Smooth muscle cell (in vitro differentiated cells): ENCODE measurements at regions not wholly inside any gene's neighbourhood (a gene's known extent, or its start where the extent isn't known, plus 50 kb on each side); places are given as distances from the start of the nearest gene placed in this dataset.

Source experiments
- DNase-seq: peaks from one replicate; lab custom pipeline; 2025; ENCODE audit not compliant: unreplicated experiment; lab: John Stamatoyannopoulos, UW
- H2AFZ ChIP-seq: fragments of 200-600 bp; sonication (generic); 2 replicates; pipeline ENCODE4 v1.6.0; 2016; ENCODE audit warnings: antibody characterized with exemption, low read depth, mild to moderate bottlenecking
- H3F3A ChIP-seq: fragments of 200-600 bp; sonication (generic); 2 replicates; pipeline ENCODE4 v1.6.0; 2017; ENCODE audit warnings: antibody characterized with exemption, low read depth
- H3K27ac ChIP-seq: fragments of 200-600 bp; sonication (generic); 2 replicates; pipeline ENCODE4 v1.5.1; 2016; ENCODE audit warnings: low read depth, mild to moderate bottlenecking
- H3K27me3 ChIP-seq: fragments of 200-600 bp; sonication (generic); 2 replicates; pipeline ENCODE4 v1.6.1; 2016; ENCODE audit warnings: low read depth, mild to moderate bottlenecking
- H3K36me3 ChIP-seq: fragments of 200-600 bp; sonication (generic); 2 replicates; pipeline ENCODE4 v1.5.1; 2016; ENCODE audit warnings: low read depth
- H3K4me1 ChIP-seq: fragments of 200-600 bp; sonication (generic); 2 replicates; pipeline ENCODE4 v1.5.1; 2016; ENCODE audit warnings: low read depth
- H3K4me2 ChIP-seq: fragments of 200-600 bp; sonication (generic); 2 replicates; pipeline ENCODE4 v1.6.0; 2016; ENCODE audit warnings: mild to moderate bottlenecking
- H3K4me3 ChIP-seq: fragments of 200-600 bp; sonication (generic); 2 replicates; pipeline ENCODE4 v1.5.1; 2016; ENCODE audit warnings: mild to moderate bottlenecking
- H3K79me2 ChIP-seq: fragments of 200-600 bp; sonication (generic); 2 replicates; pipeline ENCODE4 v1.6.0; 2016; ENCODE audit warnings: low read depth, mild to moderate bottlenecking
- H3K9ac ChIP-seq: fragments of 200-600 bp; sonication (generic); 2 replicates; pipeline ENCODE4 v1.6.0; 2016; ENCODE audit warnings: low read depth
- H3K9me3 ChIP-seq: fragments of 200-600 bp; sonication (generic); replicated peaks from 2 replicates; pipeline ENCODE4 v1.5.1; 2016; ENCODE audit warnings: low read depth
- H4K20me1 ChIP-seq: fragments of 200-600 bp; sonication (generic); 2 replicates; pipeline ENCODE4 v1.6.0; 2016; ENCODE audit warnings: low read depth
- CTCF ChIP-seq: fragments of 200-600 bp; sonication (generic); IDR thresholded peaks from 2 replicates; pipeline ENCODE4 v1.5.1; 2017; ENCODE audit warnings: borderline replicate concordance, mild to moderate bottlenecking, antibody characterized with exemption; ENCODE audit not compliant: insufficient read depth, poor library complexity, severe bottlenecking
- WGBS: methylation state at CpG from one replicate; pipeline ENCODE4 v1.1.7; 2016; ENCODE audit warnings: low lambda C conversion rate; 5-methylcytosine and 5-hydroxymethylcytosine counted together

- Histone ChIP-seq H3K27me3 (no peaks in the 10 kb centered on the region), H3K79me2 (no peaks in the 10 kb centered on the region), H4K20me1 (no peaks in the 10 kb centered on the region), H2AFZ (no peak overlapping the region), H3K4me1 (peaks cover 4% of the 10 kb centered on the region), H3K27ac (no peak overlapping the region), H3K9me3 (no peaks in the 10 kb centered on the region), H3K36me3 (no peaks in the 10 kb centered on the region), H3K9ac (no peak overlapping the region), H3F3A (no peaks in the 10 kb centered on the region), H3K4me3 (no peak overlapping the region), H3K4me2 (no peak overlapping the region)
- no peak for DNase-seq
- no peak for TF ChIP-seq CTCF
- WGBS = 97% methylated on average over 4 of the region's 4 CpGs
These were observed 83.3 kb upstream of the UXS1 start for GRCh38 chr2:106277426-106277825.

GRCh38 chr2:106275971-106276370 lies 81.9 kb upstream of the UXS1 start:
- no peaks in the 10 kb centered on the region for H3F3A ChIP-seq
- H3K4me1 ChIP-seq = peaks cover 12% of the 10 kb centered on the region
- no peaks in the 10 kb centered on the region for H3K36me3 ChIP-seq
- H3K9me3 ChIP-seq = no peaks in the 10 kb centered on the region
- H3K4me3 ChIP-seq = no peak overlapping the region
- 98% methylated on average over 11 of the region's 11 CpGs for WGBS
- no peaks in the 10 kb centered on the region for H3K27me3 ChIP-seq
- no peak for TF ChIP-seq CTCF
- no peak overlapping the region for H3K27ac ChIP-seq
- no peak overlapping the region for H3K4me2 ChIP-seq
- DNase-seq = no peak
- H4K20me1 ChIP-seq = no peaks in the 10 kb centered on the region
- no peaks in the 10 kb centered on the region for H3K79me2 ChIP-seq
- H3K9ac ChIP-seq = no peak overlapping the region
- H2AFZ ChIP-seq = no peak overlapping the region

- Histone ChIP-seq H3K27ac (no peak overlapping the region), H3K9me3 (no peaks in the 10 kb centered on the region)
These were observed 80.6 kb upstream of the UXS1 start for GRCh38 chr2:106274668-106275067.

More at GRCh38 chr2:106274668-106275067, 80.6 kb upstream of the UXS1 start:
- WGBS = 90% methylated on average over 7 of the region's 7 CpGs
- no peaks in the 10 kb centered on the region for H4K20me1 ChIP-seq
- no peak overlapping the region for H3K4me3 ChIP-seq
- TF ChIP-seq CTCF = no peak
- H3K4me2 ChIP-seq = no peak overlapping the region
- no peaks in the 10 kb centered on the region for H3K27me3 ChIP-seq
- peaks cover 12% of the 10 kb centered on the region for H3K4me1 ChIP-seq
- H3F3A ChIP-seq = no peaks in the 10 kb centered on the region
- no peak overlapping the region for H3K9ac ChIP-seq
- H2AFZ ChIP-seq = no peak overlapping the region
- H3K79me2 ChIP-seq = no peaks in the 10 kb centered on the region
- DNase-seq = no peak
- H3K36me3 ChIP-seq = no peaks in the 10 kb centered on the region
